Type B pancreatic cell (in vitro differentiated cells): ENCODE measurements at regions not wholly inside any gene's neighbourhood (a gene's known extent, or its start where the extent isn't known, plus 50 kb on each side); places are given as distances from the start of the nearest gene placed in this dataset.

ENCODE experiments used
- DNase-seq: peaks from one replicate; pipeline ENCODE4 v3.0.0; 2021; ENCODE audit warnings: mixed read lengths; ENCODE audit not compliant: unreplicated experiment; ENCODE audit errors: extremely low spot score
- H3K27ac Mint-ChIP-seq: 2 replicates; pipeline ENCODE4 v1.8.0; 2021; ENCODE audit warnings: mild to moderate bottlenecking, mixed read lengths
- H3K27me3 Mint-ChIP-seq: 2 replicates; pipeline ENCODE4 v1.8.0; 2021; ENCODE audit warnings: mixed read lengths
- H3K36me3 Mint-ChIP-seq: 2 replicates; pipeline ENCODE4 v1.8.0; 2021; ENCODE audit warnings: mixed read lengths
- H3K4me1 Mint-ChIP-seq: one replicate; pipeline ENCODE4 v1.8.0; 2021; ENCODE audit warnings: mixed read lengths; ENCODE audit not compliant: unreplicated experiment
- H3K4me3 Mint-ChIP-seq: 2 replicates; pipeline ENCODE4 v1.8.0; 2021; ENCODE audit warnings: mild to moderate bottlenecking, mixed read lengths
- H3K9me3 Mint-ChIP-seq: 2 replicates; pipeline ENCODE4 v1.8.0; 2021; ENCODE audit warnings: mixed read lengths
- CTCF ChIP-seq: fragments of 200-600 bp; sonication (generic); conservative IDR thresholded peaks from 2 replicates; pipeline ENCODE4 v1.5.0; 2021; ENCODE audit warnings: antibody characterized with exemption, mild to moderate bottlenecking

DNA sequence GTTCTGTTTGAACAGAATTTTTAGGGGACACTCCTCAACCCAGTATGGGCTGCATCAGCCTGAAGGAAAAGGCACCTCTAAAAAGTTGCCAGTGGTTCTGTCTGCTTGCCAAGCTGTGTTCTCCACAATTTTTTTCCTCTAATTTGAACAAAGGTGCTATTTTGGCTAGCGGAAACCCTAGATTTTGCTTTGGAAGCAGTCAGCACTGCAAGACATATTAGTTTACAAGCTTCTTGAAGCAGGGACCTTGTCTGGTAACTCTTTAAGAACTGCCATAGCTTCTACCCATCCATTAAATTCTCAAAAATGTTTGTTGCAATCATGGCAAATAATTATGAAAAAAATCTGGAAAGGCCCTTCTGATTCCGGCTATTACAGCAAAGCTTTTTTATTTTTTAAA is 75.6 kb upstream of the HEPHL1 start:
- TF ChIP-seq CTCF = no peak
- H3K4me3 Mint-ChIP-seq = no peak overlapping the region
- no peaks in the 10 kb centered on the region for H3K27me3 Mint-ChIP-seq
- no peaks in the 10 kb centered on the region for H3K4me1 Mint-ChIP-seq
- H3K36me3 Mint-ChIP-seq = no peaks in the 10 kb centered on the region
- no peak for DNase-seq
- H3K27ac Mint-ChIP-seq = no peak overlapping the region
- H3K9me3 Mint-ChIP-seq = no peaks in the 10 kb centered on the region

DNA sequence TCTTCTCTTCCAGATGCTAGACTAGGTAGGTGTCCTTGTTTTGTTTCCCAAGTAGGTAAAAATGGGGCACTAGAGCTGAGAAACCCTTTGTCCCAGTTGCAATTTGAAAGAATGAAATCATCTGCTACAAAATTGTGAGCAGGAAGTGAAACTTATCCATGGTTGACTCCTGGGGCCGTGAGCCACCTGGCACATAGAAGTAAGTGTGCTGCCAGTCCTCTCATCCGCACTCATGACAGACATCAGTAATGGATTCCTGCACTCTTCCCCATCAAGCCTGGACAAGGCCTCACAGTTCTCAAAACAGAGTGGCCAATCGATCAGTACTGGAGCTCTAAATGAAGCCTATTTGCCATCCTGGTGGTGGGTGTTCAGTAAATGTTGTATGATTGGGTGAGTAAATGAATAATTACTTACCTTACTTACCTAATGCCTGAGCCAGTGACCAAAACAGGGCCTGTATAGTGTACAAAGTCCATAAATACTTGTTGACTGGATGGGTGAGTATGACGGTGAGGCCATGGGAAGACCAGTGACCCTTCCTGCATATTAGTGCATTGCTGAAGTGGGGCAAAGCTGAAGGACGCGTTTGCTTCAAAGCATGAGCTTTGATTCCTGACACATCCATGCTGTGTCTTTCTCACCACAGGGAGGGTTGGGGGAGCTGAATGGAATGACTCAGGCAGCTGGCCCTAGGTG is 68.9 kb upstream of the HEPHL1 start:
- no peaks in the 10 kb centered on the region for H3K4me1 Mint-ChIP-seq
- no peak for TF ChIP-seq CTCF
- no peak overlapping the region for H3K4me3 Mint-ChIP-seq
- H3K27me3 Mint-ChIP-seq = peaks cover 8% of the 10 kb centered on the region
- no peaks in the 10 kb centered on the region for H3K36me3 Mint-ChIP-seq
- no peak overlapping the region for H3K27ac Mint-ChIP-seq
- no peaks in the 10 kb centered on the region for H3K9me3 Mint-ChIP-seq
- no peak for DNase-seq

DNA sequence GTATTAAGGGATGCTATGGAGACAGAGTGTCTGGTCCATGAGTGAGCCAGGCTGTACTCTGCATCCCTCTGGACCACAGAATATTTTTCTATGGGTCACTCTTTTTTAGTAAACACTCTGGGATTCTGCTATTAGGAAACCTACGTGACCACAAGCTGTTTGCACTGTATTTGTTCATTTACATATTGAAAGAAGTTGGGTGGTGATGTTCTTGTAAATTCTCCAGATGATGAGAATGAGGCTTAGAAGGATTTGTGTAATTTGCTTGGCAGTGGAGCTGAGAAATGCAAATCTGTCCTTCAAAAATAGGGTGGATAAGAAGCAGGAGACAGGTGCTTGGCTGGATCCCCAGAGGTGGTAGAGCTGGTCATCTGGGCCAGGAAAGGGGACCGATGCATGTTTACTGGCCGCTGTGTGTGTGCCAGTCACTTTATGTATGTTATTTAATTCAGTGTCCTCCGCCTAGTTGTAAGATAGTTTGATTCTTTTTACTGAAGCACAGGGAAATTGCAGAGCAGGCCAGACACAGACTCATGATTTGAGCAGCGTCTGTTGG is 63.7 kb upstream of the HEPHL1 start:
- H3K4me3 Mint-ChIP-seq = no peak overlapping the region
- no peak for TF ChIP-seq CTCF
- H3K36me3 Mint-ChIP-seq = no peaks in the 10 kb centered on the region
- no peak for DNase-seq
- H3K27ac Mint-ChIP-seq = no peak overlapping the region
- H3K4me1 Mint-ChIP-seq = peaks cover 5% of the 10 kb centered on the region
- no peaks in the 10 kb centered on the region for H3K9me3 Mint-ChIP-seq
- H3K27me3 Mint-ChIP-seq = peaks cover 27% of the 10 kb centered on the region

DNA sequence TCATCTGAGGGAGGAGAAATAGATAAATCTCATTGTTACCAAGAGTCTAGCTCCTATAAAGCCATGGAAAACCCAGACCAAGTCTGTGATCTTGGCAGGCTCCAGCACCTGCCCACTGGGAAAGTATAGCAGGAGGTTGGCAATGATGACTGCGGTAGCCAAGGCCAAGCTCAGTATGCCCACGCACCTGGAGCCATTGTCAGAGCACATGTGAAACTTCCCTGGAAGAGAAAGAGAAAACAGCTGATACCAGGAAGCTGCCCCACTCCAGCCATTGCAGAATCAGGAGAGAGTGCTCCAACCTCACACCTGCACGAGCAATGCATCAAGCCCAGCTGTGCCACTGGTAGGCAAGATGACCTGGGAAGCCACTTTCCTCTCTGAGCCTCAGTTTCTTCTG is 62.2 kb upstream of the HEPHL1 start:
- TF ChIP-seq CTCF = no peak
- Mint-ChIP-seq H3K9me3 (no peaks in the 10 kb centered on the region), H3K4me3 (no peak overlapping the region), H3K27ac (no peak overlapping the region), H3K4me1 (peaks cover 5% of the 10 kb centered on the region), H3K36me3 (no peaks in the 10 kb centered on the region), H3K27me3 (peaks cover 27% of the 10 kb centered on the region)
- DNase-seq = no peak

- H3K27me3 Mint-ChIP-seq = peaks cover 27% of the 10 kb centered on the region
- no peak for TF ChIP-seq CTCF
Observed at GRCh38 chr11:93959663-93960062, 61.5 kb upstream of the HEPHL1 start.

More at GRCh38 chr11:93959663-93960062, 61.5 kb upstream of the HEPHL1 start:
- Mint-ChIP-seq H3K27ac (no peak overlapping the region), H3K4me3 (no peak overlapping the region), H3K9me3 (no peaks in the 10 kb centered on the region), H3K36me3 (no peaks in the 10 kb centered on the region), H3K4me1 (peaks cover 5% of the 10 kb centered on the region)
- DNase-seq = no peak
